ENCODE measurements at regions not wholly inside any gene's neighbourhood (a gene's known extent, or its start where the extent isn't known, plus 50 kb on each side); places are given as distances from the start of the nearest gene placed in this dataset.
A peak's percentile ranks its signal among the peaks of the same experiment; 100 is the strongest.

- no peaks in the 10 kb centered on the region for H3K36me3 ChIP-seq (ENCODE audit: control insufficient read depth in 2 of 3, insufficient read depth in 3 of 3, low read length in 3 of 3)
- TF ChIP-seq CTCF (IDR thresholded peaks at IDR 0.05; ENCODE audit: borderline replicate concordance, extremely low read depth, insufficient read depth), result no peak
- H3K9me3 ChIP-seq (ENCODE audit: control insufficient read depth in 2 of 3, insufficient read depth in 1 of 3, low read length in 3 of 3), result no peaks in the 10 kb centered on the region
- no peak for DNase-seq
- no peak overlapping the region for H3K4me3 ChIP-seq (ENCODE audit: low read length in 3 of 3)
- no peaks in the 10 kb centered on the region for H3K27me3 ChIP-seq (ENCODE audit: control insufficient read depth, insufficient read depth, low read length)
- no peak for FAIRE-seq
- H3K27ac ChIP-seq (ENCODE audit: low read depth in 2 of 2, low read length in 2 of 2), result no peak overlapping the region
- H3K4me1 ChIP-seq (ENCODE audit: control insufficient read depth in 2 of 3, insufficient read depth in 2 of 3, low read depth in 1 of 3, low read length in 3 of 3), result no peaks in the 10 kb centered on the region
- H3K9ac ChIP-seq (ENCODE audit: low read length in 3 of 3), result no peak overlapping the region
- intact Hi-C loops (cut with DNase I), result no loop called here
Observed at GRCh38 chr2:235183786-235184185, 232.0 kb downstream of the SH3BP4 start.

GRCh38 chr2:235187806-235188205 lies 236.0 kb downstream of the SH3BP4 start:
- intact Hi-C loops (cut with DNase I), result no loop called here
- no peaks in the 10 kb centered on the region for H3K36me3 ChIP-seq (ENCODE audit: control insufficient read depth in 2 of 3, insufficient read depth in 3 of 3, low read length in 3 of 3)
- no peak overlapping the region for H3K9ac ChIP-seq (ENCODE audit: low read length in 3 of 3)
- H3K27me3 ChIP-seq (ENCODE audit: control insufficient read depth, insufficient read depth, low read length), result no peaks in the 10 kb centered on the region
- no peak for FAIRE-seq
- no peak for TF ChIP-seq CTCF (IDR thresholded peaks at IDR 0.05; ENCODE audit: borderline replicate concordance, extremely low read depth, insufficient read depth)
- H3K4me1 ChIP-seq (ENCODE audit: control insufficient read depth in 2 of 3, insufficient read depth in 2 of 3, low read depth in 1 of 3, low read length in 3 of 3), result no peaks in the 10 kb centered on the region
- no peak overlapping the region for H3K4me3 ChIP-seq (ENCODE audit: low read length in 3 of 3)
- no peaks in the 10 kb centered on the region for H3K9me3 ChIP-seq (ENCODE audit: control insufficient read depth in 2 of 3, insufficient read depth in 1 of 3, low read length in 3 of 3)
- no peak overlapping the region for H3K27ac ChIP-seq (ENCODE audit: low read depth in 2 of 2, low read length in 2 of 2)
- no peak for DNase-seq

DNA sequence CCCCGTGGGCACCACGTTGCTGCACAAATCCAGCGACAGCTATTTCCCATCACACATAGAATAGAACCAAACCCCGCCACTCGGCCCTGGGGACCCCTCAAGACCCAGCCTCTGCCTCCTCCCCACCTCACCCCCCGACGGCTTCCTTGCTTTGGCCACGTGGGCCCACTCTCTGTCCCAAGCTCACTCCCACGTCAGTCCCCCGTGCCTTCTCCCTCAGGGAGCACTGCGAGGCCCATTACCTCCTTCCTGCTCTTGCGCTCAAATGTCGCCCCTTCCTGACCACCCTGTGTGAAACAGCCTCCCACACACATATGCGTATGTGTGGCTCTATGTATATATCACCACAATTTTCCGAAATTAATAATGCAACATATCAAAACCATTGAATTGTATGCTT lies 239.7 kb downstream of the SH3BP4 start:
- intact Hi-C loops (cut with DNase I), result no loop called here
- FAIRE-seq (no peak), DNase-seq (peak in 3 of 5 donors; percentile 13 to 43 (median 33))
- H3K4me1 ChIP-seq (ENCODE audit: control insufficient read depth in 2 of 3, insufficient read depth in 2 of 3, low read depth in 1 of 3, low read length in 3 of 3), result no peaks in the 10 kb centered on the region
- no peak overlapping the region for H3K4me3 ChIP-seq (ENCODE audit: low read length in 3 of 3)
- no peaks in the 10 kb centered on the region for H3K9me3 ChIP-seq (ENCODE audit: control insufficient read depth in 2 of 3, insufficient read depth in 1 of 3, low read length in 3 of 3)
- no peak overlapping the region for H3K9ac ChIP-seq (ENCODE audit: low read length in 3 of 3)
- no peak overlapping the region for H3K27ac ChIP-seq (ENCODE audit: low read depth in 2 of 2, low read length in 2 of 2)
- no peak for TF ChIP-seq CTCF (IDR thresholded peaks at IDR 0.05; ENCODE audit: borderline replicate concordance, extremely low read depth, insufficient read depth)
- H3K27me3 ChIP-seq (ENCODE audit: control insufficient read depth, insufficient read depth, low read length), result no peaks in the 10 kb centered on the region
- no peaks in the 10 kb centered on the region for H3K36me3 ChIP-seq (ENCODE audit: control insufficient read depth in 2 of 3, insufficient read depth in 3 of 3, low read length in 3 of 3)

DNA sequence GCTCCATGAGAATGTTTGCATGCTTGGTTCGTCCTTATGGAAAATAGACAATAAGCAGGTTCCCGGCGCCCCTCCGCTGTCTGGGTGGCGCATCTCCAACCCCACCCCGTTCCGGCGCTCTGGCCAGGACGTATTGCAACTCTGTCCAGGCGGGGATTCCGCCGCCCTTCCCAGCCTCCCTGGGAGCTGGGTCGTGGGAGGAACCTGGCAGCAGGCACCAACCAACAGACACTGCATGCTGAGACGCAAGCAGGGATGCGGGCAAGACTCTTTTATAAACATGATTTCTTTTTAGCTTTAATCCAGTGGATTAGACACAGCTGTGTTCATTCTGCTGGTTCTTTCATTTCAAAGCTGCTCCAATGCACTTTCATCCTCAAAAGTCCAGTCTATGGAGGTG lies 240.2 kb downstream of the SH3BP4 start:
- H3K27me3 ChIP-seq (ENCODE audit: control insufficient read depth, insufficient read depth, low read length), result no peaks in the 10 kb centered on the region
- no peak for TF ChIP-seq CTCF (IDR thresholded peaks at IDR 0.05; ENCODE audit: borderline replicate concordance, extremely low read depth, insufficient read depth)
- no peaks in the 10 kb centered on the region for H3K36me3 ChIP-seq (ENCODE audit: control insufficient read depth in 2 of 3, insufficient read depth in 3 of 3, low read length in 3 of 3)
- intact Hi-C loops (cut with DNase I), result no loop called here
- no peak overlapping the region for H3K27ac ChIP-seq (ENCODE audit: low read depth in 2 of 2, low read length in 2 of 2)
- peak in 2 of 5 donors; percentile 22 to 57 for DNase-seq
- H3K4me1 ChIP-seq (ENCODE audit: control insufficient read depth in 2 of 3, insufficient read depth in 2 of 3, low read depth in 1 of 3, low read length in 3 of 3), result no peaks in the 10 kb centered on the region
- no peak for FAIRE-seq
- no peaks in the 10 kb centered on the region for H3K9me3 ChIP-seq (ENCODE audit: control insufficient read depth in 2 of 3, insufficient read depth in 1 of 3, low read length in 3 of 3)
- no peak overlapping the region for H3K4me3 ChIP-seq (ENCODE audit: low read length in 3 of 3)
- H3K9ac ChIP-seq (ENCODE audit: low read length in 3 of 3), result no peak overlapping the region
